Stimulated activated CD4-positive, alpha-beta T cell treated with anti-CD3 and anti-CD28 coated beads, Interleukin-15, amount 100 ng/mL, for 48 hours (primary cell): ENCODE measurements at regions not wholly inside any gene's neighbourhood (a gene's known extent, or its start where the extent isn't known, plus 50 kb on each side); places are given as distances from the start of the nearest gene placed in this dataset.
"Not testable (repeated sequence)": the region's sequence is repeated elsewhere in the genome, so short reads cannot be mapped to it uniquely, and the experiment has no call there.

Experiments used
- DNase-seq, 2 donors: peaks; one replicate each; pipeline ENCODE4 v3.0.0-alpha.2; 2020; ENCODE audit warnings: low read depth in 2 of 2

DNA sequence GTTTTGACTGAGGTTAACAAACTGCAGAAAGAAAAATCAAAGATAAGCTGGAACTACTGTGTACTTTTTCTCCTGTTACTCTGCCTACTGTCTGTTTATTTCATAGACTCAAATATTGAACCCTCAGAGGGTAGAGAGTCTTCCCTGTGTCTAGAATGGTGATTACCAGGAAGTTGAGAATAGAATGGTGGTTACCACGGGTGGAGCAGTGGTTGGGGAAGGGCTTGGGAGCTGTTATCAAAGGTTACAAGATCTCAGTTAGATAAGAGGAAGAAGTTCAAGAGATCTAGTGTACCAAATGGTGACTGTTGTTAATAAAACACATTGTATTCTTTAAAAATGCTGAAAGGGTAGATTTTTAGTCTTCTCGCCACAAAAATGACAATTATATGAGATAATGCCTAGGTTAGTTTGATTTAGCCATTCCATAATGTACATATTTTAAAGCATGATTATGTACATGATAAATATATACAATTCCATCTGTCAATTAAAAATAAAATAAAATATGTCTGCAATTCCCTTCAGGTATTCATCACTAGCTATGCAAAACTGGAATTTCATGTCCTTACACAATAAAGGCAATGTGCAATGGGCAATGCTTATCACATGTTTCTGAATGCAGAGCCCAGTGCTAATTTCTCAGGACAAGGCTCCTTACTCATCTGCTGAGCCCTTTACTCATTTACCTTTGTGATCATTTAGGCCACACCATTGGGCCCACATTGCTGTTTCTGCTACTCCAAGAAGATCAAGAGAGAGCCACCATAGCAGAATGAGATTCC is 474.3 kb upstream of the CAMK1G start:
- DNase-seq, result no peak

DNA sequence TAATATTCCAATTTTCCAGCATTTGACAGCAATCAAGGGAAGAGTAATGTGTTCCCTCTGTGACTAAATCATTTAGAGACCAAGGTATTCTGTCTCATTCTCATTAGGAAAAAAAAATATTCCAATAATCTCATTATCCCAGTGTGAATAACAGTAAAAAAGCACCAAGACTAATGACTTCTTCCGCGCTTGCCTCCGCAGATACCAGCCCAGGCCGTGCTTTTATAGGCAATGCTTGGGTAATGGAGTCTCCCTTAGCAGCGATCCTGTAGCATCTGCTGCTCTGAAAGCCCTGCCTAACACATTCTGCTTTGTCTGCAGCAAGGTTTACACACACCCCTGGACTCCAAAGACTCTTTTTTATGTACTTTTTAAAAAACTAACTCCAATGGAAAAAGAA is 470.0 kb upstream of the CAMK1G start:
- no peak for DNase-seq

DNA sequence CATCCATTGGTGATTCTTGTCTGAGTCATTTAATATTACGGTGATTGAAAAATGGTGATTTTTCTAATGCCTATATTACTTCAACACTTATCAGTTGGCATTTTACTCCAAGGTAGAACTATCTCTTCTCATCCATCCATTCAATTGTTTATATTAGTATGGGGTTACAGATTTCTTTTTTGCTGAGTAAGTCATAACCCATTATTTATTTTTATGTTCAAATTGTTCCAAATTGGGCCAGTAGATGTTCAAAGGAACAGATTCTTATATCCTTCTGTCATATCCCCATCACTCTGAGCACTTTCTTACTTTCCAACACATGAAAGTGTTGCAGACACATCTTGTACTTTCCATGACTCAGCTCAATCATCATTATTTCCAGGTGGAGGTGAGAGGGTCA is 466.8 kb upstream of the CAMK1G start:
- DNase-seq, result no peak

- no peak for DNase-seq
Measured at GRCh38 chr1:209123601-209124000, 459.9 kb upstream of the CAMK1G start.

GRCh38 chr1:209129091-209129490 is 454.4 kb upstream of the CAMK1G start:
- DNase-seq, result not testable (repeated sequence)

DNA sequence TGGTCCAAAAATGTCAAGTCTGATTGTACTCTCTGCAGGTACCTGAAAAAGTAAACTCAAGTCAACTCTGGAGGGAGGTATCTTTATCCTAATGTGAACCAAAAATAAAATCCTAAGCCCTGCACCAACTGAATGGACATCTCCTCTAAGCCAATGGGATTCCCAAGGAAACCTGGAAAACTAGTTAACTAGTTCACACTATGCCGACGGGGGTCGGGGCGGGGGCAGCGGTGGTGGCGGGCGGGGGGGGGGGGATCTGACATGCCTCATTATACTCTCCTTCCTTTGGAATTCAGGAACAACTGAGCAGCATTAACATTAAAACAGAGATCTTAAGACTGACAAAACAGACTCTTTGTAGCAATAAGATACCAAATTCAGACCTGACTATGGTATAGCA is 452.6 kb upstream of the CAMK1G start:
- no peak for DNase-seq

- DNase-seq, result no peak
Measured at GRCh38 chr1:209132736-209133467, 450.6 kb upstream of the CAMK1G start.

DNA sequence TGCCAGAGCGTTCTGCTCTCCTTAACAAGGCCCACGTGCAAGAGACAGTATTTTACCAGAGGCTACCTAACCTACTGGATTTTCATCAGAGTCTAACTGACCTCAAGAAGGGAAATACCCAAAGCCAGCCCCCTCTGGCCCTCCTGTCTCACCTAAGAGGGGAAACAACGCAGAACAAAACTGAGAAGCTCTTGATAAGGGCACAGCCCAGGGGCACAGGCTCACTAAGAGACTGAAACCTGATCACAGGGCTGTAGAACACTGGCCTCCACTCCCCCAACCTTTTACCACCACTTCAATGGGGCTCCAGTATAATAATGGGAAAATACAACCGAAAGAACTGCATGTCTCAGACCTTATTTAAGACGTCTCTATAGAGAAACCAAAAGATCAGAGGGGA is 449.5 kb upstream of the CAMK1G start:
- no peak for DNase-seq

GRCh38 chr1:209143916-209144315 is 439.6 kb upstream of the CAMK1G start:
- no peak for DNase-seq

- no peak for DNase-seq
Measured at GRCh38 chr1:209150114-209150513, 433.4 kb upstream of the CAMK1G start.

GRCh38 chr1:209153411-209153810 is 430.1 kb upstream of the CAMK1G start:
- DNase-seq, result no peak

- DNase-seq, result no peak
Measured at GRCh38 chr1:209154912-209155311, 428.6 kb upstream of the CAMK1G start.

- no peak for DNase-seq
Measured at GRCh38 chr1:209155546-209155945, 428.0 kb upstream of the CAMK1G start.

DNA sequence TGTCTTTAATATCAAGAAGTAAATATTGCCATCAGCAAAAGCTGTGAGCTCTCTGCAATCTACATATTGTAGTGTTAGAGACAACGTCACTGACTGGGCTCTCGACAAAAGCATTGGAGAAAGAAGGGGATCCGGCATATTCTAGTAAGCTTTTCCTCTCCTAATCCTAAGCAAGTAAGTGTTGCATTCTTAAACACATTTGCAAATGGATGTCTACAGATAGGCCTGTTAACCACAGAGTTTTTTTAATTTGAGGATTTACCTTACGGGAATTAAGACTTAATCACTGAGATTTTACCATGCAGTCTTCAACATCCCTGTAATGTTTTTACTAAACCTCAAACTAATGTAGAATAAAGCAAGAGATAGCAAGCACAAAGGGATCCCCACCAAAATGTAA is 426.5 kb upstream of the CAMK1G start:
- no peak for DNase-seq

DNA sequence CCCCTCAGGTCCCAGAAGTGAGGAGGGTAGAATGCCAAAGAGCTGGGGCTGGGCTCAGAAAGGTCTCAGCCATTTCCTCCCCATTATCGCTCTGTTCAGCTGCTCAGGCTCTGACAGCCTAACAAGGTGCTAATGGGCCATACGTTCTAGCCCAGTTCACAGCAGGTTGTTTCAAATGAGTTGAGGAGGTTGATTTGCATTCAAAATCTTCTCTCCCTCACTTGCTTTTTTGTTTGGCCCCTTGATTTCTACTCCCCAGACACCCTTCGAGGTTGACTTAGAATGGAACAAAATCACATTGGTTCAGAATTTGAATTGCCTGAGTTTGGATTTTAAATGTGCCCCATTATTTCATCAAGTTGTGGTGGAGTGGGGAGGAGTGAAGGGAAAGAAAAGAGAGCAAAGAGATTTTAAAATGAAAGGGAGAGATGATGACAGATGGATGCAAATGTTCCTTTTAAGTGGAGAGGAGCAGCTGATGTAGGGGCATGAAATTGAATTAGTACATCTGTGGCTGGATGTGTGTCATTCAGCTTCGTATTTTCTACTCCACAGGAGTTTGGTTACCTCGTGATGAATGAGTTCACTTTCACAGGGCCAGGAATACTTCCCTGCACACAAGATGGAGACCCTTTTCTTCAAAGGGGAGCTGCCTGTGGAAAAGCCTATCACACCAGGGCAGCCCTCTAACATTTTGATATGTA is 425.8 kb upstream of the CAMK1G start:
- no peak for DNase-seq

DNA sequence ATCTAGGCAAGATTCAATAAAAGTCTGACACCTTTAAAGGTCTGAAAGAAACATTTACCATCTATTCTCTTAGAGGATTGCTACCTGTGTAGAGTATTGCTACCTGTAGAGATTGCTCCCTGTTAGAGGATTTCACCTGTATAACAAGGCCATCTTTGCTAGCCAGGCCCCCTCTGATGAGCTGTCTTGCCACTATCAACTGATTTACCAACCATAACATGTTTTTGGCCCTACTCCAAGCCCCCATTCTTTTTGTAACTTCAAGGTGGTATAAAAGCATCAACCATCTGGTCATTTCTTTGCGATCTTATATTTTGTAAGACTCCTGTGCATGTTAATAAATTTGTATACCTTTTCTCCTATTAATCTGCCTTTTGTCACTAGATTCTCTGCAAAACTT is 424.7 kb upstream of the CAMK1G start:
- DNase-seq, result no peak

DNA sequence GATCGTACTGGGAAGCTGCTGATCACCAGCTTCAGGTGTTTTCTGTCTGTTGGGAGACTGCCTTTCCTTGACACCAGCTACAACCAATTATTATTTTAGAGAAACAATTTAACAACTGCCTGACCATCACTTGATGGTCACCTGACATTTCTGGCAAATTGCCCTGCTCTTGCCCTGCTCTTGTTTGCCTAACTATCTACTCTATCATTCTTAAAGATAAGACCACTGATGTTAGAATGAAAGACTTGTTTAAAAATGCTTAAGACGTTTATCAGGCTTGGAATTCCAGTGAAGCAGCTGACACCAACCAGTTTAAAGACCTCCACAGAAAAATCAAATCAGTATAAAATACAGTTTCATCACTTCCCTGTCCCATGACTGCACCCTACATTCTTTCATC is 423.3 kb upstream of the CAMK1G start:
- DNase-seq, result no peak

DNA sequence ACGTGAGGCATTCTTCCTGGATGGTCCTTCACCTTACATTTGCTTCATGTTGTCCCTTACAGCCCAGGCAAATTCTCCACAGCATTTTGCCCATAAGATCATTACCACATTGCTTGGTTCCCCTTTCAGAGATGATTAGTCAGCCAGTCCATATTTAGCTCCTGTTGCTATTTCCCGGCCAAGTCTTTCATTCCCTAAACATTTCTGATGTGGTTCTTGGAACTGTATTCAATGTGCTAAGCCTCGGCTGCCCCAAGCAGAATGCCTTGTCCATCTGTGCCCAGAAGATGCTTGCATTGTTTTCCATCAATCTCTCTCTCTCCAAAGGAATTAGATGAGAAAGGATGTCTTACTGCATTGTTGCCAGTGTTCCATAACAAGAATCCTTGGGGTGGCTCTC is 420.9 kb upstream of the CAMK1G start:
- no peak for DNase-seq

DNA sequence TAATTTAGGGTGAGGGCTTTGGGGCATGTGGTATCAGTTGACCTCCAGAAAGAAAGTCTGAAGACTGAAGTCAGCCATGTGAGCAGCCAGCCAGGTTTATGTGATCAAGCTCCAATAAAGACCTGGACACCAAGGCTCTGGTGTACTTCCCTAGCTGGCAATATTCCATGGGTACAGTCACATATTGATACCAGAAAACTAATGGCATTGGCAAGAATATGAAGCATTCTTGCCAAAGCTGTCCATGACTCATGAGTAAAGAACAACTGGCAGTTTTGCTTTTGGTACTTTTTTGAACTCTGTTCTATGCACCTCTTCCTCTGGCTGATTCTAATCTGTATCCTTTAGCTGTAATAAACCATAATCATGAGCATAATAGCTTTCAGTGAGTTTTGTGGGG is 415.3 kb upstream of the CAMK1G start:
- no peak for DNase-seq

DNA sequence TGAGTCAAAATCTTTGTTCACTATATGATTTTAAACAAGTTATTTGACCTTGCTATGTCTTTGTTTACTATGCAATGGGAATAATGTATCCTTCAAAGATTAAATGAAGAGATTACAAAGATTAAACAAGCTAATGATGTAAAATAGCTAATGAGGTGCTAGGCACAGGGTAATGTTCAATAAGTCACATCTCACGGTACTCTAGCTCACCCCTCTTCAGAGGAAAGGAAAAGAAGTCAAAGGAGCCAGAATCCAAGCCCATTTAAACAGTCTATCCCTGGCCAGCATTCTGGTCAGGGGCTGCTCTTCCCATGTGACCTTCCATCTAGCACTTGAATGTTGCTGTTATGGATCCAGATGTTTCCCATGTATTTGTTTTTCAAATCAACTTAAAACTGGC is 412.4 kb upstream of the CAMK1G start:
- no peak for DNase-seq

- DNase-seq, result no peak
Measured at GRCh38 chr1:209172286-209172685, 411.2 kb upstream of the CAMK1G start.

DNA sequence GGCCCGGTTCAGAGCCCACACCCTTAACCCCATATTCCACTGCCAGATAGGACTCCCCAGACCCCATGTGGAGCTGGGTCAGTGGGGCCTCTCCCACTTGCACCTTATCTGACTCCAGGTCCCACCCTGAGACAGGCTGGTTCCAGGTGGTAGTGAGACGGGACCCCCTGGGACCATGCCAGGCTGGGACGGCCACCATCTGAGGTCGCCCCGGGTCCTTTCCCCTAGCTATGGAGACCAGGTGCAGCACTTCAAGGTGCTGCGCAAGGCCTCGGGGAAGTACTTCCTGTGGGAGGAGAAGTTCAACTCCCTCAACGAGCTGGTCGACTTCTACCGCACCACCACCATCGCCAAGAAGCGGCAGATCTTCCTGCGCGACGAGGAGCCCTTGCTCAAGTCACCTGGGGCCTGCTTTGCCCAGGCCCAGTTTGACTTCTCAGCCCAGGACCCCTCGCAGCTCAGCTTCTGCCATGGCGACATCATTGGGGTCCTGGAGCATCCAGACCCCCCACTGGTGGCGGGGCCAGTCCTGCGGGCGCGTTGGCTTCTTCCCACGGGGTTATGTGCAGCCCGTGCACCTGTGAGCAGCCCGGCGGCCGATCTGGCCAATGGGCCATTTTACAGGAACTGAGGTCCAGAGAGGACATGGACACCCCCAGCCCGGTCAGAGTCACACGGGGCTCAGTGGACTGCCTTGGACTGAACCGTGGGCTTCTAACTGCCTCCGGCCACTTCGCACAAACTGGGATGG is 410.5 kb upstream of the CAMK1G start:
- not testable (repeated sequence) for DNase-seq
